B cell (primary cell): ENCODE measurements at regions not wholly inside any gene's neighbourhood (a gene's known extent, or its start where the extent isn't known, plus 50 kb on each side); places are given as distances from the start of the nearest gene placed in this dataset.

ENCODE experiments used
- ATAC-seq: fragments of 200-7000 bp; cut with Tn5 transposase; one replicate; pipeline ENCODE4 v1.10.0; 2021; ENCODE audit warnings: low read depth, mild to moderate bottlenecking, moderate number of reproducible peaks, moderate library complexity
- CTCF ChIA-PET: fragments of 350-600 bp; sonication (Branson Sonifier 250); formaldehyde crosslinking; loops from one replicate; lab custom pipeline; 2021; ENCODE audit warnings: antibody characterized with exemption, inconsistent platforms; lab: Charles Lee
- POLR2A ChIA-PET: fragments of 350-600 bp; sonication (Branson Sonifier 250); formaldehyde crosslinking; loops from one replicate; lab custom pipeline; 2021; ENCODE audit warnings: antibody characterized with exemption; lab: Charles Lee
- DNase-seq: peaks from one replicate; pipeline ENCODE4 v3.0.0; 2013
- H2AFZ ChIP-seq: 2 replicates; pipeline ENCODE4 v1.6.1; 2012; ENCODE audit warnings: mild to moderate bottlenecking, low read depth, low read length; ENCODE audit not compliant: insufficient read depth, poor library complexity, severe bottlenecking
- H3K27ac ChIP-seq, 2 donors: 1 replicate in 1 of 2; 2 replicates in 1 of 2; pipeline ENCODE4 v1.5.1; 2012 to 2013; ENCODE audit warnings: low read length in 2 of 2, mild to moderate bottlenecking in 2 of 2, moderate library complexity in 1 of 2
- H3K27me3 ChIP-seq, 4 experiments: fragments of 200-600 bp in 1 of 4; sonication (generic) in 1 of 4; replicated peaks in 1 of 4; 1 replicate in 2 of 4; 2 replicates in 2 of 4; pipeline versions ENCODE4 v1.6.1 to v1.7.0; 2013 to 2016; ENCODE audit warnings: low read length in 3 of 4, mild to moderate bottlenecking in 2 of 4, mixed read lengths in 1 of 4, moderate library complexity in 1 of 4; ENCODE audit not compliant: insufficient read depth in 4 of 4, control insufficient read depth in 3 of 4; ENCODE audit errors: control extremely low read depth in 1 of 4
- H3K36me3 ChIP-seq, 2 experiments: replicated peaks in 1 of 2; 1 replicate in 1 of 2; 2 replicates in 1 of 2; pipeline versions ENCODE4 v1.6.1 to v1.7.1; 2013; ENCODE audit warnings: low read length in 1 of 2; ENCODE audit not compliant: insufficient read depth in 2 of 2, control insufficient read depth in 1 of 2; ENCODE audit errors: control extremely low read depth in 1 of 2, extremely low read depth in 1 of 2
- H3K4me1 ChIP-seq, 2 donors: fragments of 200-600 bp in 1 of 2; sonication (generic) in 1 of 2; 1 replicate in 1 of 2; 2 replicates in 1 of 2; pipeline versions ENCODE4 v1.5.1 to v1.6.1; 2013 to 2017; ENCODE audit warnings: low read length in 2 of 2; ENCODE audit not compliant: control insufficient read depth in 2 of 2, insufficient read depth in 2 of 2
- H3K4me2 ChIP-seq: replicated peaks from 2 replicates; pipeline ENCODE3; 2012; ENCODE audit warnings: mild to moderate bottlenecking, low read depth, low read length; ENCODE audit not compliant: poor library complexity, severe bottlenecking
- H3K4me3 ChIP-seq, 5 experiments: fragments of 200-600 bp in 1 of 5; sonication (generic) in 1 of 5; 1 replicate in 3 of 5; 2 replicates in 2 of 5; pipeline versions ENCODE4 v1.5.1 to v1.7.0; 2011 to 2016; ENCODE audit warnings: low read length in 4 of 5, mild to moderate bottlenecking in 4 of 5, low read depth in 2 of 5, control low read depth in 1 of 5, moderate library complexity in 1 of 5; ENCODE audit not compliant: insufficient read depth in 1 of 5; ENCODE audit errors: control extremely low read depth in 1 of 5, extremely low read depth in 1 of 5
- H3K79me2 ChIP-seq: fragments of 200-600 bp; sonication (generic); one replicate; pipeline ENCODE4 v1.6.0; 2016; ENCODE audit warnings: low read length; ENCODE audit not compliant: control insufficient read depth, insufficient read depth
- H3K9ac ChIP-seq: fragments of 200-600 bp; sonication (generic); 2 replicates; pipeline ENCODE4 v1.6.1; 2017; ENCODE audit warnings: mild to moderate bottlenecking, low read length, moderate library complexity
- H3K9me3 ChIP-seq, 3 donors: one replicate each; pipeline versions ENCODE4 v1.6.1 to v1.7.1; 2013; ENCODE audit warnings: low read length in 2 of 3; ENCODE audit not compliant: control insufficient read depth in 2 of 3, insufficient read depth in 1 of 3; ENCODE audit errors: control extremely low read depth in 1 of 3
- H4K20me1 ChIP-seq: 2 replicates; pipeline ENCODE4 v1.6.0; 2012; ENCODE audit warnings: mild to moderate bottlenecking, low read length; ENCODE audit not compliant: insufficient read depth, control insufficient read depth, poor library complexity, severe bottlenecking
- H3K27ac Mint-ChIP-seq: one replicate; pipeline ENCODE4 v1.8.0; 2021; ENCODE audit warnings: mixed read lengths
- H3K27me3 Mint-ChIP-seq: one replicate; pipeline ENCODE4 v1.8.0; 2021; ENCODE audit warnings: mixed read lengths
- H3K4me1 Mint-ChIP-seq: one replicate; pipeline ENCODE4 v1.8.0; 2021; ENCODE audit warnings: mixed read lengths
- H3K4me3 Mint-ChIP-seq: one replicate; pipeline ENCODE4 v1.8.0; 2021; ENCODE audit warnings: mixed read lengths
- H3K9me3 Mint-ChIP-seq: one replicate; pipeline ENCODE4 v1.8.0; 2022; ENCODE audit warnings: mixed read lengths; ENCODE audit not compliant: insufficient read depth
- EZH2 ChIP-seq: IDR thresholded peaks from 2 replicates; pipeline ENCODE4 v1.6.1; 2012; ENCODE audit warnings: borderline replicate concordance, low read depth, mild to moderate bottlenecking, moderate library complexity, low read length; ENCODE audit not compliant: insufficient read depth, poor library complexity, severe bottlenecking
- WGBS: methylation state at CpG from one replicate; pipeline ENCODE4 v1.1.5; 2013; ENCODE audit warnings: missing lambda C conversion rate; ENCODE audit not compliant: insufficient coverage; 5-methylcytosine and 5-hydroxymethylcytosine counted together
- intact Hi-C: fragments of 100-400 bp; cut with micrococcal nuclease; formaldehyde crosslinking; loops from one replicate; pipeline ENCODE4 v1.10.0; 2022
- TF ChIP-seq, protein P1 (sequence below): fragments of 200-600 bp; IDR thresholded peaks from one replicate; pipeline ENCODE4 v1.8.0; 2022; ENCODE audit warnings: antibody characterized with exemption, mild to moderate bottlenecking

DNA sequence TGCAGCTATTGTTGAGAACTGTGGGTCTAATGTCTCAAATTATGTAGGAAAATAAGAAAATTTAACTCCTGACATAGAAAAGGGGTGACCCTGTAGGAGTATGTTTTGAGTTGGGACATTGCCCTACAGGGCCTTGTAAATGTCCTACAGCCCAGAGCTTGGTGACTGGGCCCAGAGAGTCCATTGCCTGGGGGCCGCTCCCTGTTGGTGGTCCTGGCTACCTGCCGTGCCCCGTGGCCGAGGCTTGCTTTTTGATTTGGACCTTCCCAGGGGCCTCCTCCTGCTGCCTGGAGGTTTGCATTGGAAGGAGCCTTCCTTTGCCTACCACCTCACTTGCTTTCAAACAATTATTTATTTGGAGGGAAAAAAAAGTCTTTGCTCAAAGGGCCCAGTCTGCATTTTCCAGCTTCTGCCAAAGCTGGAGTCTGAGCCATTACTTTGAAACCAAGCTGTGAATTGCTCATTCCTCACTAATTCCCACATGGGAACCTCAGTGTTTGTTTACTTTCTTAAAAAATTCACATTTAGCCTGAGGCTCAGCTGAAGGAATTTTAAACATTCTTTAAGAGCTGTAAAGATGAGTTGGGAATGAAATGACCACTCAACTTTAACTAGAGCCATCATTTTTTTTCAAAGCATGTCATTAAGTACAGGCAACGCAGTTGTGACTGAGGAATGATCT, 355.0 kb downstream of the GLRX3 start:
- Histone ChIP-seq H4K20me1 (no peaks in the 10 kb centered on the region), H3K9ac (no peak overlapping the region), H3K36me3 (no peaks in the 10 kb centered on the region), H3K9me3 (peaks cover 0 to 29% (median 0%) of the 10 kb centered on the region in 3 donors), H3K79me2 (no peaks in the 10 kb centered on the region), H3K4me2 (no peak overlapping the region), H3K4me3 (no peak overlapping the region), H3K27me3 (no peaks in the 10 kb centered on the region), H2AFZ (no peak overlapping the region), H3K27ac (no peak overlapping the region), H3K4me1 (no peaks in the 10 kb centered on the region)
- Mint-ChIP-seq H3K9me3 (no peaks in the 10 kb centered on the region), H3K4me1 (no peaks in the 10 kb centered on the region), H3K27me3 (no peaks in the 10 kb centered on the region), H3K4me3 (no peak overlapping the region), H3K27ac (no peak overlapping the region)
- 80% methylated on average over 1 of the region's 5 CpGs for WGBS
- ATAC-seq: no peak
- CTCF ChIA-PET: no interaction called here
- no peak for DNase-seq
- intact Hi-C loops: no loop called here
- TF ChIP-seq EZH2: no peak
- TF ChIP-seq, protein P1, sequence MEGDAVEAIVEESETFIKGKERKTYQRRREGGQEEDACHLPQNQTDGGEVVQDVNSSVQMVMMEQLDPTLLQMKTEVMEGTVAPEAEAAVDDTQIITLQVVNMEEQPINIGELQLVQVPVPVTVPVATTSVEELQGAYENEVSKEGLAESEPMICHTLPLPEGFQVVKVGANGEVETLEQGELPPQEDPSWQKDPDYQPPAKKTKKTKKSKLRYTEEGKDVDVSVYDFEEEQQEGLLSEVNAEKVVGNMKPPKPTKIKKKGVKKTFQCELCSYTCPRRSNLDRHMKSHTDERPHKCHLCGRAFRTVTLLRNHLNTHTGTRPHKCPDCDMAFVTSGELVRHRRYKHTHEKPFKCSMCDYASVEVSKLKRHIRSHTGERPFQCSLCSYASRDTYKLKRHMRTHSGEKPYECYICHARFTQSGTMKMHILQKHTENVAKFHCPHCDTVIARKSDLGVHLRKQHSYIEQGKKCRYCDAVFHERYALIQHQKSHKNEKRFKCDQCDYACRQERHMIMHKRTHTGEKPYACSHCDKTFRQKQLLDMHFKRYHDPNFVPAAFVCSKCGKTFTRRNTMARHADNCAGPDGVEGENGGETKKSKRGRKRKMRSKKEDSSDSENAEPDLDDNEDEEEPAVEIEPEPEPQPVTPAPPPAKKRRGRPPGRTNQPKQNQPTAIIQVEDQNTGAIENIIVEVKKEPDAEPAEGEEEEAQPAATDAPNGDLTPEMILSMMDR: no peak
- POLR2A ChIA-PET: no interaction called here

DNA sequence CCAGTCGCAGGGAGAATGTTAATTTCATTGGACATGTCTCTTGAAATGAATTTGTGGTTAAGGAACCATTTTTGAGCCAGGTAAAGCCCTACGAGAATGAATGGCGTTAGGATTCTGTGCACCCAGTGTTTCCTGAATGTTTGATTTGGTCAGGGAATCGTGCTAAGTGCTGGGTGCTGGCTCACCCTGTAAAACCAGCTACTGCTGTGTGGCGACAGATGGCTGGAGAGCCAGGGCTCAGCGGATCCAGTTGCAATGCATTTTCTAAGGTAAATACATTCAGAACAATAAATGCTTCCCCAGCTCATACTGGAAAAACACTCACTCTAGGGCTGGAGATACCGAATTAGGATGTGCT, 355.5 kb downstream of the GLRX3 start:
- Mint-ChIP-seq H3K27me3 (no peaks in the 10 kb centered on the region), H3K9me3 (no peaks in the 10 kb centered on the region), H3K4me3 (no peak overlapping the region), H3K4me1 (no peaks in the 10 kb centered on the region), H3K27ac (no peak overlapping the region)
- intact Hi-C loops: no loop called here
- TF ChIP-seq EZH2: no peak
- TF ChIP-seq, protein P1: no peak
- Histone ChIP-seq H3K9ac (no peak overlapping the region), H2AFZ (no peak overlapping the region), H4K20me1 (no peaks in the 10 kb centered on the region), H3K36me3 (no peaks in the 10 kb centered on the region), H3K4me1 (no peaks in the 10 kb centered on the region), H3K27ac (no peak overlapping the region), H3K9me3 (peaks cover 0 to 29% (median 0%) of the 10 kb centered on the region in 3 donors), H3K4me2 (no peak overlapping the region), H3K27me3 (no peaks in the 10 kb centered on the region), H3K4me3 (no peak overlapping the region), H3K79me2 (no peaks in the 10 kb centered on the region)
- 79% methylated on average over 6 of the region's 7 CpGs for WGBS
- ATAC-seq (no peak), DNase-seq (no peak)
- ChIA-PET CTCF (no interaction called here), POLR2A (no interaction called here)
